SK-N-SH (cell line): ENCODE measurements at regions not wholly inside any gene's neighbourhood (a gene's known extent, or its start where the extent isn't known, plus 50 kb on each side); places are given as distances from the start of the nearest gene placed in this dataset.

Experiments used
- CHD2 ChIP-seq: fragments of 150-350 bp; IDR thresholded peaks from 2 replicates; pipeline ENCODE4 v1.6.1; 2018; ENCODE audit warnings: low read length; ENCODE audit not compliant: partially characterized antibody
- EP300 ChIP-seq, 2 experiments: IDR thresholded peaks; 2 replicates each; pipeline versions ENCODE4 v1.4.0 to v1.6.1; 2012; ENCODE audit warnings: borderline replicate concordance in 1 of 2, low read depth in 1 of 2, low read length in 1 of 2
- EZH2phosphoT487 ChIP-seq: fragments of 200-600 bp; sonication (generic); IDR thresholded peaks from 2 replicates; pipeline ENCODE4 v1.6.1; 2017; ENCODE audit warnings: low read depth, mixed run types, mild to moderate bottlenecking, antibody characterized with exemption, moderate library complexity, borderline replicate concordance
- FOXM1 ChIP-seq: IDR thresholded peaks from 2 replicates; pipeline ENCODE4 v1.4.0; 2012; ENCODE audit warnings: low read depth, mild to moderate bottlenecking
- GABPA ChIP-seq: IDR thresholded peaks from 2 replicates; pipeline ENCODE4 v1.4.0; 2012; ENCODE audit warnings: low read depth, mild to moderate bottlenecking
- MAX ChIP-seq: IDR thresholded peaks from 2 replicates; pipeline ENCODE4 v1.4.0; 2012; ENCODE audit warnings: low read depth
- MXI1 ChIP-seq: IDR thresholded peaks from 2 replicates; pipeline ENCODE4 v1.6.1; 2012; ENCODE audit warnings: mild to moderate bottlenecking, low read depth, low read length, improper control_type of control experiment
- POLR2AphosphoS5 ChIP-seq: IDR thresholded peaks from 2 replicates; pipeline ENCODE4 v1.6.1; 2012; ENCODE audit warnings: low read depth, low read length
- RAD21 ChIP-seq: IDR thresholded peaks from 2 replicates; pipeline ENCODE4 v1.6.1; 2012; ENCODE audit warnings: mild to moderate bottlenecking, low read length
- RFX5 ChIP-seq: IDR thresholded peaks from 2 replicates; pipeline ENCODE4 v1.6.1; 2012; ENCODE audit warnings: mild to moderate bottlenecking, improper control_type of control experiment, low read length
- TF ChIP-seq, protein P1 (sequence below): fragments of 200-600 bp; sonication (generic); IDR thresholded peaks from 2 replicates; pipeline ENCODE4 v1.6.1; 2017; ENCODE audit warnings: antibody characterized with exemption, mild to moderate bottlenecking, moderate library complexity
- TF ChIP-seq, protein P2 (sequence below): IDR thresholded peaks from 2 replicates; pipeline ENCODE4 v1.6.1; 2012; ENCODE audit warnings: mild to moderate bottlenecking, low read depth, low read length, moderate library complexity

- TF ChIP-seq FOXM1 (no peak), RAD21 (no peak), EP300 (IDR thresholded peaks at IDR 0.05; ENCODE audit: borderline replicate concordance in 1 of 2, low read depth in 1 of 2, low read length in 1 of 2) (no peak), MAX (no peak), POLR2AphosphoS5 (no peak), CHD2 (no peak), RFX5 (no peak), GABPA (no peak), MXI1 (no peak), EZH2phosphoT487 (no peak)
- TF ChIP-seq, protein P1, sequence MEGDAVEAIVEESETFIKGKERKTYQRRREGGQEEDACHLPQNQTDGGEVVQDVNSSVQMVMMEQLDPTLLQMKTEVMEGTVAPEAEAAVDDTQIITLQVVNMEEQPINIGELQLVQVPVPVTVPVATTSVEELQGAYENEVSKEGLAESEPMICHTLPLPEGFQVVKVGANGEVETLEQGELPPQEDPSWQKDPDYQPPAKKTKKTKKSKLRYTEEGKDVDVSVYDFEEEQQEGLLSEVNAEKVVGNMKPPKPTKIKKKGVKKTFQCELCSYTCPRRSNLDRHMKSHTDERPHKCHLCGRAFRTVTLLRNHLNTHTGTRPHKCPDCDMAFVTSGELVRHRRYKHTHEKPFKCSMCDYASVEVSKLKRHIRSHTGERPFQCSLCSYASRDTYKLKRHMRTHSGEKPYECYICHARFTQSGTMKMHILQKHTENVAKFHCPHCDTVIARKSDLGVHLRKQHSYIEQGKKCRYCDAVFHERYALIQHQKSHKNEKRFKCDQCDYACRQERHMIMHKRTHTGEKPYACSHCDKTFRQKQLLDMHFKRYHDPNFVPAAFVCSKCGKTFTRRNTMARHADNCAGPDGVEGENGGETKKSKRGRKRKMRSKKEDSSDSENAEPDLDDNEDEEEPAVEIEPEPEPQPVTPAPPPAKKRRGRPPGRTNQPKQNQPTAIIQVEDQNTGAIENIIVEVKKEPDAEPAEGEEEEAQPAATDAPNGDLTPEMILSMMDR: no peak
- TF ChIP-seq, protein P2, sequence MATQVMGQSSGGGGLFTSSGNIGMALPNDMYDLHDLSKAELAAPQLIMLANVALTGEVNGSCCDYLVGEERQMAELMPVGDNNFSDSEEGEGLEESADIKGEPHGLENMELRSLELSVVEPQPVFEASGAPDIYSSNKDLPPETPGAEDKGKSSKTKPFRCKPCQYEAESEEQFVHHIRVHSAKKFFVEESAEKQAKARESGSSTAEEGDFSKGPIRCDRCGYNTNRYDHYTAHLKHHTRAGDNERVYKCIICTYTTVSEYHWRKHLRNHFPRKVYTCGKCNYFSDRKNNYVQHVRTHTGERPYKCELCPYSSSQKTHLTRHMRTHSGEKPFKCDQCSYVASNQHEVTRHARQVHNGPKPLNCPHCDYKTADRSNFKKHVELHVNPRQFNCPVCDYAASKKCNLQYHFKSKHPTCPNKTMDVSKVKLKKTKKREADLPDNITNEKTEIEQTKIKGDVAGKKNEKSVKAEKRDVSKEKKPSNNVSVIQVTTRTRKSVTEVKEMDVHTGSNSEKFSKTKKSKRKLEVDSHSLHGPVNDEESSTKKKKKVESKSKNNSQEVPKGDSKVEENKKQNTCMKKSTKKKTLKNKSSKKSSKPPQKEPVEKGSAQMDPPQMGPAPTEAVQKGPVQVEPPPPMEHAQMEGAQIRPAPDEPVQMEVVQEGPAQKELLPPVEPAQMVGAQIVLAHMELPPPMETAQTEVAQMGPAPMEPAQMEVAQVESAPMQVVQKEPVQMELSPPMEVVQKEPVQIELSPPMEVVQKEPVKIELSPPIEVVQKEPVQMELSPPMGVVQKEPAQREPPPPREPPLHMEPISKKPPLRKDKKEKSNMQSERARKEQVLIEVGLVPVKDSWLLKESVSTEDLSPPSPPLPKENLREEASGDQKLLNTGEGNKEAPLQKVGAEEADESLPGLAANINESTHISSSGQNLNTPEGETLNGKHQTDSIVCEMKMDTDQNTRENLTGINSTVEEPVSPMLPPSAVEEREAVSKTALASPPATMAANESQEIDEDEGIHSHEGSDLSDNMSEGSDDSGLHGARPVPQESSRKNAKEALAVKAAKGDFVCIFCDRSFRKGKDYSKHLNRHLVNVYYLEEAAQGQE: no peak
These were observed 153.8 kb upstream of the SLC4A4 start for GRCh38 chr4:71185037-71185436.
